ENCODE measurements at regions not wholly inside any gene's neighbourhood (a gene's known extent, or its start where the extent isn't known, plus 50 kb on each side); places are given as distances from the start of the nearest gene placed in this dataset.

DNA sequence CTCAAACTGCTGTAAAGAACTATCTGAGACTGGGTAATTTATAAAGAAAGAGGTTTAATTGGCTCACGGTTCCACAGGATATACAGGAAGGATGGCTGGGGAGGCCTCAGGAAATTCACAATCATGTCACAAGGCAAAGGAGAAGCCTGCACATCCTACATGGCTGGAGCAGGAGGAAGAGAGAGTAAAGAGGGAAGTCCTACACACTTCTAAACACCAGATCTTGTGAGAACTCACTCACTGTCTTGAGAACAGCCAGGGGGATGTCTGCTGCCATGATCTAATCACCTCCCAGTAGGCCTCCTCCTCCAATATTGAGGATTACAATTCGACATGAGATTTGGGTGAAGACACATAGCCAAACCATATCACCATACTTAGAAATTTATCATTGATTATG is 1307.0 kb upstream of the GJE1 start:
- no peaks in the 10 kb centered on the region for H3K27me3 ChIP-seq
- H3K27ac ChIP-seq = no peak overlapping the region
- WGBS (ENCODE audit: low lambda C conversion rate, missing lambda C conversion rate) = 85% methylated on average over 2 of the region's 2 CpGs
- no peaks in the 10 kb centered on the region for H3K9me2 ChIP-seq (replicated peaks; ENCODE audit: insufficient read depth)
- DNase-seq (ENCODE audit: low spot score) = no peak
- H3K79me2 ChIP-seq = no peaks in the 10 kb centered on the region
- TF ChIP-seq, protein P1, sequence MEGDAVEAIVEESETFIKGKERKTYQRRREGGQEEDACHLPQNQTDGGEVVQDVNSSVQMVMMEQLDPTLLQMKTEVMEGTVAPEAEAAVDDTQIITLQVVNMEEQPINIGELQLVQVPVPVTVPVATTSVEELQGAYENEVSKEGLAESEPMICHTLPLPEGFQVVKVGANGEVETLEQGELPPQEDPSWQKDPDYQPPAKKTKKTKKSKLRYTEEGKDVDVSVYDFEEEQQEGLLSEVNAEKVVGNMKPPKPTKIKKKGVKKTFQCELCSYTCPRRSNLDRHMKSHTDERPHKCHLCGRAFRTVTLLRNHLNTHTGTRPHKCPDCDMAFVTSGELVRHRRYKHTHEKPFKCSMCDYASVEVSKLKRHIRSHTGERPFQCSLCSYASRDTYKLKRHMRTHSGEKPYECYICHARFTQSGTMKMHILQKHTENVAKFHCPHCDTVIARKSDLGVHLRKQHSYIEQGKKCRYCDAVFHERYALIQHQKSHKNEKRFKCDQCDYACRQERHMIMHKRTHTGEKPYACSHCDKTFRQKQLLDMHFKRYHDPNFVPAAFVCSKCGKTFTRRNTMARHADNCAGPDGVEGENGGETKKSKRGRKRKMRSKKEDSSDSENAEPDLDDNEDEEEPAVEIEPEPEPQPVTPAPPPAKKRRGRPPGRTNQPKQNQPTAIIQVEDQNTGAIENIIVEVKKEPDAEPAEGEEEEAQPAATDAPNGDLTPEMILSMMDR (IDR thresholded peaks at IDR 0.05; ENCODE audit: poor library complexity) = no peak
- TF ChIP-seq EZH2 (IDR thresholded peaks at IDR 0.05; ENCODE audit: borderline replicate concordance) (no peak), EZH2phosphoT487 (IDR thresholded peaks at IDR 0.05; ENCODE audit: low read depth, severe bottlenecking, unreplicated experiment) (no peak)
- H3K9me3 ChIP-seq (ENCODE audit: low read depth) = no peaks in the 10 kb centered on the region
- H3K4me2 ChIP-seq = no peak overlapping the region
- no peaks in the 10 kb centered on the region for H3K36me3 ChIP-seq (replicated peaks; ENCODE audit: insufficient read depth, low read depth)
- H3K4me1 ChIP-seq (ENCODE audit: insufficient read depth) = no peaks in the 10 kb centered on the region
- no peak overlapping the region for H2AFZ ChIP-seq
- H3K4me3 ChIP-seq = no peak overlapping the region
- H4K20me1 ChIP-seq (ENCODE audit: insufficient read depth, poor library complexity, severe bottlenecking) = no peaks in the 10 kb centered on the region

DNA sequence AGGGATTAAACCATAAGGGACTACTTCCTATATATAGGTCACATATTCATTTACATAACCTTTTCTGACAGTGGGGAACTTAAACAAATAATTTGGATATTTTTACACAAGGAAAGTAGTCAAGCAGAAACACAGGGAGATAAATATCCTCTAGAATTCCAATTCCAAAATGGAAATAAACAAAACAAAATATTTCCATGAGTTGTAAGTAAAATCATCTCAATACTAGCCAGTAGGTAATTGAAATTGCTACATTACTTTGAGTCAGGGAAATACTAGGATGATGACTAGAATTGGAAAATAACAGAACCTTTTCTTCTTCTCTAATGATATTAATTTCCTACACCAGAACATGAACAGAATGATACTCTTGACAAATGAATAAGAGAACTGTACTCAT is 1308.1 kb upstream of the GJE1 start:
- no peaks in the 10 kb centered on the region for H3K4me1 ChIP-seq (ENCODE audit: insufficient read depth)
- H3K4me3 ChIP-seq = no peak overlapping the region
- H3K9me2 ChIP-seq (replicated peaks; ENCODE audit: insufficient read depth) = no peaks in the 10 kb centered on the region
- H3K27ac ChIP-seq = no peak overlapping the region
- no peaks in the 10 kb centered on the region for H3K27me3 ChIP-seq
- no peak overlapping the region for H2AFZ ChIP-seq
- TF ChIP-seq EZH2 (IDR thresholded peaks at IDR 0.05; ENCODE audit: borderline replicate concordance) (no peak), EZH2phosphoT487 (IDR thresholded peaks at IDR 0.05; ENCODE audit: low read depth, severe bottlenecking, unreplicated experiment) (no peak)
- TF ChIP-seq, protein P1 (IDR thresholded peaks at IDR 0.05; ENCODE audit: poor library complexity) = no peak
- H4K20me1 ChIP-seq (ENCODE audit: insufficient read depth, poor library complexity, severe bottlenecking) = no peaks in the 10 kb centered on the region
- DNase-seq (ENCODE audit: low spot score) = no peak
- no peak overlapping the region for H3K4me2 ChIP-seq
- no peaks in the 10 kb centered on the region for H3K9me3 ChIP-seq (ENCODE audit: low read depth)
- H3K36me3 ChIP-seq (replicated peaks; ENCODE audit: insufficient read depth, low read depth) = no peaks in the 10 kb centered on the region
- no peaks in the 10 kb centered on the region for H3K79me2 ChIP-seq

DNA sequence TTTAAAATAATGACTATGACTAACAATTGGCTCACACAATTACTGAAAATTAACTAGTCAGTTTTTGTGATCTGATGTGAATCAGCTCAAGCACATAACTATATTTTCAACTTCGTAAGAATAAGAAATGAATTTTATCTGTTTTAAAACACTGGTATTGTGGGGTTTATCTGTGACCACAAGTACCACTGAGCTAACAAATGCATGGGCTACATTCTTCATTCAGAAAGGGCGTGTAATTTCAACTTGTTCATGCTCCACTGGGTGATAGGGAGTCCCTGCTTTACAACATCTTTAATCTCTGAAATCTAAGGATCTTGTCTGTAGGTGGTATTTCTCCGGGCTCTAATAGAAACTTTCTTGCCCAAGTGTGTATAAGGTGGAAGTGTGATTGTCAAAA is 1311.5 kb upstream of the GJE1 start:
- no peaks in the 10 kb centered on the region for H3K36me3 ChIP-seq (replicated peaks; ENCODE audit: insufficient read depth, low read depth)
- H3K4me3 ChIP-seq = no peak overlapping the region
- WGBS (ENCODE audit: low lambda C conversion rate, missing lambda C conversion rate) = 86% methylated on average over 3 of the region's 3 CpGs
- H3K9me3 ChIP-seq (ENCODE audit: low read depth) = no peaks in the 10 kb centered on the region
- no peak for DNase-seq (ENCODE audit: low spot score)
- no peaks in the 10 kb centered on the region for H3K4me1 ChIP-seq (ENCODE audit: insufficient read depth)
- H4K20me1 ChIP-seq (ENCODE audit: insufficient read depth, poor library complexity, severe bottlenecking) = no peaks in the 10 kb centered on the region
- no peak overlapping the region for H3K27ac ChIP-seq
- no peaks in the 10 kb centered on the region for H3K79me2 ChIP-seq
- no peaks in the 10 kb centered on the region for H3K27me3 ChIP-seq
- H2AFZ ChIP-seq = no peak overlapping the region
- no peaks in the 10 kb centered on the region for H3K9me2 ChIP-seq (replicated peaks; ENCODE audit: insufficient read depth)
- H3K4me2 ChIP-seq = no peak overlapping the region
- TF ChIP-seq EZH2 (IDR thresholded peaks at IDR 0.05; ENCODE audit: borderline replicate concordance) (no peak), EZH2phosphoT487 (IDR thresholded peaks at IDR 0.05; ENCODE audit: low read depth, severe bottlenecking, unreplicated experiment) (no peak)
- TF ChIP-seq, protein P1 (IDR thresholded peaks at IDR 0.05; ENCODE audit: poor library complexity) = no peak

DNA sequence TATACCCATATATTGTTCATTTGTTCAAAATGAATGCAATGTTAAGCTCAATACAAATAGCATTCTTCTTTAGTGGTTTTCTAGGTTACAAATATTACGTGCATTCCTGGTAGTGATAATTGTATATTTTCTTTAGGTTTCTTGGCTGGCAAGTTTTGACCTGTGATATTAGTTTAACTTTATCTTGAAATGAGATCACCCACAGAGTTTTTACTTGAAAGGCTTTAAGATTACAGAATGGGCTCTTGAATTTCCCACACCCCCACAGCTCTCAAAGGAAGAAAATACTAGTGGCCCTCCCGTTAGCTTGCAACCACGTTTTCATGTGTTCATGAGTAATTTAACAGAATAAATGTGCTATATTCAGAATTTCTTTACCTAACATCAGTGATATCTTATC is 1315.5 kb upstream of the GJE1 start:
- H2AFZ ChIP-seq = no peak overlapping the region
- no peaks in the 10 kb centered on the region for H4K20me1 ChIP-seq (ENCODE audit: insufficient read depth, poor library complexity, severe bottlenecking)
- no peaks in the 10 kb centered on the region for H3K36me3 ChIP-seq (replicated peaks; ENCODE audit: insufficient read depth, low read depth)
- H3K9me2 ChIP-seq (replicated peaks; ENCODE audit: insufficient read depth) = no peaks in the 10 kb centered on the region
- H3K27me3 ChIP-seq = no peaks in the 10 kb centered on the region
- no peak overlapping the region for H3K27ac ChIP-seq
- no peaks in the 10 kb centered on the region for H3K9me3 ChIP-seq (ENCODE audit: low read depth)
- no peaks in the 10 kb centered on the region for H3K79me2 ChIP-seq
- WGBS (ENCODE audit: low lambda C conversion rate, missing lambda C conversion rate) = 64% methylated on average over 3 of the region's 3 CpGs
- TF ChIP-seq EZH2 (IDR thresholded peaks at IDR 0.05; ENCODE audit: borderline replicate concordance) (no peak), EZH2phosphoT487 (IDR thresholded peaks at IDR 0.05; ENCODE audit: low read depth, severe bottlenecking, unreplicated experiment) (no peak)
- TF ChIP-seq, protein P1 (IDR thresholded peaks at IDR 0.05; ENCODE audit: poor library complexity) = no peak
- H3K4me3 ChIP-seq = no peak overlapping the region
- H3K4me2 ChIP-seq = no peak overlapping the region
- H3K4me1 ChIP-seq (ENCODE audit: insufficient read depth) = no peaks in the 10 kb centered on the region
- no peak for DNase-seq (ENCODE audit: low spot score)

All from hepatocyte (in vitro differentiated cells).